NCI-H2227 (cell line): ENCODE measurements at regions not wholly inside any gene's neighbourhood (a gene's known extent, or its start where the extent isn't known, plus 50 kb on each side); places are given as distances from the start of the nearest gene placed in this dataset.

Source experiments
- DNase-seq: peaks from one replicate; lab custom pipeline; 2025; ENCODE audit not compliant: unreplicated experiment; lab: John Stamatoyannopoulos, UW

- DNase-seq = no peak
Measured at GRCh38 chr10:121290674-121291073, 307.6 kb downstream of the FGFR2 start.

- no peak for DNase-seq
Measured at GRCh38 chr10:121291376-121291775, 306.9 kb downstream of the FGFR2 start.

GRCh38 chr10:121291823-121292222 lies 306.4 kb downstream of the FGFR2 start:
- DNase-seq = no peak

GRCh38 chr10:121292321-121292720 lies 305.9 kb downstream of the FGFR2 start:
- DNase-seq = no peak

GRCh38 chr10:121293110-121293509 lies 305.1 kb downstream of the FGFR2 start:
- DNase-seq = no peak

- no peak for DNase-seq
Measured at GRCh38 chr10:121294630-121295029, 303.6 kb downstream of the FGFR2 start.

- DNase-seq = no peak
Measured at GRCh38 chr10:121296378-121296777, 301.9 kb downstream of the FGFR2 start.

- DNase-seq = no peak
Measured at GRCh38 chr10:121296881-121297585, 301.2 kb downstream of the FGFR2 start.

GRCh38 chr10:121300723-121301122 lies 297.5 kb downstream of the FGFR2 start:
- DNase-seq = no peak

- no peak for DNase-seq
Measured at GRCh38 chr10:121302541-121303180, 295.6 kb downstream of the FGFR2 start.

GRCh38 chr10:121303287-121303890 lies 294.9 kb downstream of the FGFR2 start:
- DNase-seq = no peak

GRCh38 chr10:121305066-121305465 lies 293.2 kb downstream of the FGFR2 start:
- no peak for DNase-seq

GRCh38 chr10:121306159-121306673 lies 292.0 kb downstream of the FGFR2 start:
- no peak for DNase-seq

GRCh38 chr10:121307411-121307980 lies 290.7 kb downstream of the FGFR2 start:
- DNase-seq = no peak

- DNase-seq = no peak
Measured at GRCh38 chr10:121308020-121308419, 290.2 kb downstream of the FGFR2 start.

- DNase-seq = no peak
Measured at GRCh38 chr10:121309164-121309563, 289.1 kb downstream of the FGFR2 start.

GRCh38 chr10:121310151-121310711 lies 288.0 kb downstream of the FGFR2 start:
- peak; percentile 85 for DNase-seq

- no peak for DNase-seq
Measured at GRCh38 chr10:121311812-121312443, 286.3 kb downstream of the FGFR2 start.

GRCh38 chr10:121312587-121312986 lies 285.7 kb downstream of the FGFR2 start:
- DNase-seq = no peak

GRCh38 chr10:121313119-121313875 lies 284.9 kb downstream of the FGFR2 start:
- no peak for DNase-seq
